ENCODE measurements at regions not wholly inside any gene's neighbourhood (a gene's known extent, or its start where the extent isn't known, plus 50 kb on each side); places are given as distances from the start of the nearest gene placed in this dataset.

DNA sequence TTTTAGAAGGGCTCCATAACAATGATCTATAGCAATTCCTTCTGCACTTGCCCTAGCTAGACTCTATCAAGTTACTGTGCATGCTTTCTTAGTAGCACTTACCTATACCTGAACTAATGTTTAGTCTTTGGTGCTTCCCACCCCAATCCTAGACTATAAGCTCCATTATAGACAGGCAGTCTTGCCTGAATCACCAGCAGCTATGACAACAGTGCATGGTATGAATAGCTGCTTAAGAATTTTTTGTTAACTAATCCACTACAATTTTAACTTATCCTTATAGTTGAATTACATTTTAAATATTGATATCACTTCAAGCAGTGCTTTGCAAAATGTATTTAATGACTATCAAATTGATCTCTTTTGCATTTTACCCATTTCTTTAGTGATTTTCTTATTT lies 164.3 kb downstream of the RPS12 start:
- Histone ChIP-seq H3K9me3 (ENCODE audit: insufficient read depth in 2 of 2, low read depth in 1 of 2, low read length in 1 of 2) (no peaks in the 10 kb centered on the region), H2BK12ac (ENCODE audit: low read depth, low read length) (no peak overlapping the region), H4K8ac (ENCODE audit: extremely low read depth, insufficient read depth, low read length) (no peak overlapping the region), H3K27me3 (replicated peaks in 1 of 4; ENCODE audit: control insufficient read depth in 3 of 4, extremely low read depth in 1 of 4, insufficient read depth in 3 of 4, low read length in 3 of 4) (no peaks in the 10 kb centered on the region), H3K27ac (ENCODE audit: low read depth, low read length) (no peak overlapping the region), H2BK5ac (ENCODE audit: low read depth, low read length) (no peak overlapping the region), H4K5ac (ENCODE audit: insufficient read length, low read depth, low read length) (no peak overlapping the region), H2BK120ac (replicated peaks; ENCODE audit: low read depth, low read length) (no peak overlapping the region), H3K9ac (replicated peaks in 1 of 4; ENCODE audit: extremely low read depth in 1 of 4, low read depth in 3 of 4, low read length in 3 of 4) (no peak overlapping the region), H3K79me2 (ENCODE audit: control insufficient read depth in 1 of 2, insufficient read depth in 2 of 2, low read length in 2 of 2) (no peaks in the 10 kb centered on the region), H2AFZ (ENCODE audit: low read length) (no peak overlapping the region), H3K79me1 (ENCODE audit: low read depth, low read length) (no peaks in the 10 kb centered on the region), H4K20me1 (replicated peaks in 1 of 2; ENCODE audit: control insufficient read depth in 1 of 2, insufficient read depth in 2 of 2, low read length in 2 of 2) (no peaks in the 10 kb centered on the region), H3K23me2 (ENCODE audit: low read depth, low read length) (no peaks in the 10 kb centered on the region), H3K4me3 (ENCODE audit: extremely low read depth in 1 of 4, insufficient read depth in 2 of 4, low read depth in 3 of 4, low read length in 4 of 4) (no peak overlapping the region), H3K23ac (ENCODE audit: insufficient read length) (no peak overlapping the region), H3K4ac (replicated peaks; ENCODE audit: insufficient read length, low read depth, low read length) (no peak overlapping the region), H2BK15ac (ENCODE audit: low read length) (no peak overlapping the region), H3K14ac (ENCODE audit: insufficient read length) (no peak overlapping the region), H3K4me1 (replicated peaks in 1 of 4; ENCODE audit: control insufficient read depth in 3 of 4, insufficient read depth in 4 of 4, low read length in 3 of 4) (no peaks in the 10 kb centered on the region), H4K91ac (replicated peaks; ENCODE audit: insufficient read length, low read length) (no peak overlapping the region), H3K4me2 (ENCODE audit: insufficient read depth in 1 of 2, low read depth in 2 of 2, low read length in 2 of 2) (no peak overlapping the region), H2BK20ac (ENCODE audit: low read length) (no peak overlapping the region), H3K56ac (replicated peaks; ENCODE audit: insufficient read length, low read depth, low read length) (no peak overlapping the region), H3K36me3 (ENCODE audit: control insufficient read depth in 2 of 4, insufficient read depth in 4 of 4, low read length in 3 of 4) (no peaks in the 10 kb centered on the region), H3K18ac (ENCODE audit: extremely low read depth, low read length) (no peak overlapping the region), H2AK5ac (ENCODE audit: low read depth, low read length) (no peak overlapping the region)
- no peak for TF ChIP-seq EZH2 (IDR thresholded peaks at IDR 0.05; ENCODE audit: low read depth, low read length, severe bottlenecking)
- no peak for TF ChIP-seq TAF7 (optimal IDR thresholded peaks at IDR 0.05; ENCODE audit: borderline replicate concordance, low read depth, low read length)
- TF ChIP-seq NRF1 (IDR thresholded peaks at IDR 0.05; ENCODE audit: low read depth, low read length): no peak
- no peak for TF ChIP-seq RFX5 (IDR thresholded peaks at IDR 0.05; ENCODE audit: borderline replicate concordance, low read depth, low read length)
- no peak for TF ChIP-seq TEAD4 (IDR thresholded peaks at IDR 0.05; ENCODE audit: low read depth, low read length)
- TF ChIP-seq JUN (IDR thresholded peaks at IDR 0.05; ENCODE audit: low read depth, low read length): no peak
- no peak for TF ChIP-seq HDAC2 (IDR thresholded peaks at IDR 0.05; ENCODE audit: borderline replicate concordance in 1 of 2, low read depth in 2 of 2, low read length in 2 of 2)
- TF ChIP-seq NANOG (IDR thresholded peaks at IDR 0.05; ENCODE audit: insufficient read depth, low read depth, low read length, poor library complexity, severe bottlenecking): no peak
- no peak for TF ChIP-seq HDAC6 (IDR thresholded peaks at IDR 0.05; ENCODE audit: low read depth, low read length)
- TF ChIP-seq RNF2 (IDR thresholded peaks at IDR 0.05; ENCODE audit: borderline replicate concordance, low read depth, low read length, missing control alignments, poor library complexity, severe bottlenecking): no peak
- ChIA-PET POLR2A (ENCODE audit: partially characterized antibody) (no interaction called here), CTCF (ENCODE audit: partially characterized antibody) (no interaction called here)
- FAIRE-seq (no peak), DNase-seq (ENCODE audit: low read depth in 1 of 2, low spot score in 2 of 2) (no peak)

All from H1 (cell line).